ELF-1 (cell line): ENCODE measurements at regions not wholly inside any gene's neighbourhood (a gene's known extent, or its start where the extent isn't known, plus 50 kb on each side); places are given as distances from the start of the nearest gene placed in this dataset.
A peak's percentile ranks its signal among the peaks of the same experiment; 100 is the strongest.
"Not testable (repeated sequence)": the region's sequence is repeated elsewhere in the genome, so short reads cannot be mapped to it uniquely, and the experiment has no call there.

Experiments used
- DNase-seq: peaks from one replicate; pipeline ENCODE4 v3.0.0-alpha.2; 2016; ENCODE audit warnings: low read depth, low spot score

DNA sequence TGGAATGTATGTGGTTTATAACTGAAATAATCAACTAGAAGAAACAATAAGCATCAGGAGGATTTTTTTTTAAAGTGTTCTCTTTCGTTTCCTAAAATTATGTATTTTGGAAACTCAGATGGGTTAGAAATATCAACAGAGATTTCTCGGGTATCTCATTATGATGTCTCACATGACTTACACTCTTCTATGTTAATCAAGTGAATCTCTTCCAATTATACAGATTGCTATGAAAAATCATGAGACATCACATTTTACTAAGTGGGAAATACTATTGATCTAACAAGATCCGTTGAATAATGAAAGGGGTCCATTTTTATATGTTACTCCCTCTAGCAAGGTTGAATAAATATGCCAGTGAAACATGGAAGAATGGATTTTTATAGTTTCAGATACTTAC is 54.7 kb upstream of the NRIP1 start:
- DNase-seq, result no peak

DNA sequence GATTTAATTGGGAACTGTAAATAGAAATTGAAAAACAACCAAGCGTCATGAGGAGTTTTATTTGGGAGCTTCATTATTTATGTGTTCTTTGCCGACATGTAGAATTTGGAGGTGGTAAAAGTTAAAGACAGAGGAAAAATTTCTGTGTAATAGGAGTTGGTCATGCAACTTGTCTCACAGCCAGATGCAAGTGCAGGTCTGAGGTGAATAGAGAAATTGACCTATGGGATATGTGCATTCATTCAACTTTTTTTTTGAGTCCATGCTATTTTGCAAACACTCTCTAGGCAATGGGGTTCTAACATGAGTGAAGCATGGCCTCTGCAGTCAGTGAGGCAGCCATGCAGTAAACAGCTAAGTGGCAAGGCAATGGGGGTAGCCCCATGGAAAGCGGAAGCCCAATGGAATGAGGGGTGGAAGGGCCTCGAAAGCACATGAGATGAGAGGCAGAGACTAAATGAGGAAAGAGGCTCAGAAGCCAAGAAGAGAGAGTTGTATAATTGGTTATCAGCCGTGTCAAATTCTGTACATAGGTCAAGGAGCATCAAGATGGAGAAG is 56.4 kb upstream of the NRIP1 start:
- DNase-seq, result peak; percentile 6

DNA sequence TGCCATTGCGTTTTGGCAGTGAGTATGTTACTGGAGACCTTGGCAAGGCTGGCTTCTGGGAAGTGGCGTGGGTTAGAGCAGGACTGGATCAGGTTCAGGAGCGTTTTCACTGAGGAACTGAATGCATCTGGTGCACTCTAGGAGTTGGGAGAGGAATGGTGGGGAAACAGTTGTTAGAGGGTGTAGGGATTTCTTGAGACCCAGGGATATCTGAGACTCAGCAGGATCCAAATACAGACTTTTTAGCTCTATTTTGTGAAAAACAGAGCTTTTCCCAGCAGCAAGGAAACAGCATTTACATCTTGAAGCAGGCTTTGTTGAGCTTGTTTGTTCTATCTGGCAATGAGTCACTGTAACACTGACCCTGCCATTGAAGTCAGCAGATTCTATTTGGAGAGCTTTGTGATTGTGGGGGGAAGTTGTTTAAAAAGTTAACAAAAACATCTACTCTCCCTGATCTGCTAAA is 56.9 kb upstream of the NRIP1 start:
- DNase-seq, result peak; percentile 25

DNA sequence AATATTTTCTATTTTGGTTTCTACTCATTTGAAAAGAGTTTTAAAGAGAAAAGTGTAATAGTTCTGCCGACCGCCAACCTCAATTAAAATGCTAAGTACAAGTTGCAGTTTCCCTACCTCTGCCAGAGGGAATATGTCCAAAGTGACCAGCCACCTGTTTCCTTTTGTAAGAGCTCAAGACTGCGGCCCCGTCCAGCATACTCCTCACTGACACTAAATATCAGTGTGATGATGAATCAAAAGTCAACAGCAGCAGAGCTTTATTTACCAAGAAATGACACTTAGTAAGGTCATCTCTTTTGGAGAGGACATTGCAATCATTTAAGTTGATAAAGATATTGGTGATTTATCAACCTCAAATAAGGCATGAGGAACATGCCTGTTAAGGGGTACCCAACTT is 57.4 kb upstream of the NRIP1 start:
- DNase-seq, result no peak

DNA sequence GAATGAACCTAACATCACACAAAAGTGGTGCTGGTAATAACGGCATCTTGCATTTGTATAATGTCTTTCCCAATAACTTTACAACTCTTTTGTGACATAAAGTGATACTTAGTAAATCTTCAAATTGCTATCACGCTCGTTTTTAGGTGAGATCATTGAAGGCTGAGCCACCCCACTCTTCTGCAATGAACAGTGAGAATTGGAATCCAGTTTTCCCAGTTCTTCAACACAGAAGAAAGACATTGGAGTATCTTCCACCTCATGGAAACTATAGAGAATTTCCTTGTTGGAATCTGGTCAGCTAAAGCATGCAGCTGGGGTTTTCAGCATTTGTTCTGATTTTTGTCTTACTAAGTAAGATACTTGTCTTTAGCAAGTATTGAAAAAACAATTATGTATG is 59.9 kb upstream of the NRIP1 start:
- no peak for DNase-seq

DNA sequence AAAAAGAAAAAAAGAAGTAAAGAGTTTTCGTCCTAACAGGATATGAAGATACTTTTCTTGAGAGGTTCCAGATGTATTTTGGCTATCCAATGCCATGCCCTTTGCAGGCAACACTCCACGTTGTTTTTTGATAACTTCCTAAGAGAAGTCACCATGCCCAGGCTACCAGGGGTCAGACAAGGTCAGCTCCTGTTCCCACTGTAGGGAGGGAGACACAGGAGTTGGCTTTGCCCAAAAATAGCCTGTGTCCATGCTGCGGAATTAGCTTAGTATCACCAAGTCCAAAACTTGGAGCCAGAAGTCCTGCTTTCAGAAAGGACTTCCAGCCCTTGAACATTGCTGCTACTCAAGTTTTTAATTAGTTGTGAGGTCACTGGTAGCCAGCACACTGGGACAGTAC is 62.1 kb upstream of the NRIP1 start:
- no peak for DNase-seq

DNA sequence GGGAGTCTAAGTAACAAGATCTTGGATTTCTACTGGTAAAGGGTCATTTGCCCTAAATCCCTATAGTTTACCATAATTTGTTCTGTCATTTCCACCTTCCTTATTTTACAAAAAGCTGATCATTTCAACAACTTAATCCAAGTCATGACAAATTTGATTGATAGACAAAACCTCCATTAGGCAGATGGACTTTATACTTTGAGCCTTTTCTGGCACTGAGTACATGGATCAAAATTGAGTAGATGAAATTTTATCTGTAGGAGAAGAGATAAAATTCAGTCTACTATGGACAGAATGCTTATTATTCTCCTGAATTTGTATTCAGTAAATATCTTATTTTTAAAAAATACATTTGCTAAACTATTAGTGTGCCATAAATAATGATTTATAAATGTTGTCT is 62.6 kb upstream of the NRIP1 start:
- DNase-seq, result no peak

DNA sequence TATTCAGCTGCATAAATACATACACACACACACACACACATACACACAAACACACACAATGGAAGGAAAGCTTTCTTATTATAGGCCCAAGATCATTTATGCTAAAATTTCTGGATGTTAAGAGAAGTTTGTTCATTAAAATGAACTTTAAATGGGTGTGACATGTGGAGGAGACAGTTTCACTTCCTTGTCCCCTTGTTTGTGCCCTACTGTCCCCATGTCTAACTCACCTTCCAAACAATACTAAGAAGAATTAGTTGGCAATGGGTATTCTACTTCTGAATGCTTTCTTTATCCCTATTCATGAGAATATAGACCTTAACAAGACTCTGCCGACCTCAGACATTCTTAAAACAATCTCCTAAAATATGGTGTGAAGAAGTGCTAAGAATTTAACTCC is 63.5 kb upstream of the NRIP1 start:
- DNase-seq, result no peak

DNA sequence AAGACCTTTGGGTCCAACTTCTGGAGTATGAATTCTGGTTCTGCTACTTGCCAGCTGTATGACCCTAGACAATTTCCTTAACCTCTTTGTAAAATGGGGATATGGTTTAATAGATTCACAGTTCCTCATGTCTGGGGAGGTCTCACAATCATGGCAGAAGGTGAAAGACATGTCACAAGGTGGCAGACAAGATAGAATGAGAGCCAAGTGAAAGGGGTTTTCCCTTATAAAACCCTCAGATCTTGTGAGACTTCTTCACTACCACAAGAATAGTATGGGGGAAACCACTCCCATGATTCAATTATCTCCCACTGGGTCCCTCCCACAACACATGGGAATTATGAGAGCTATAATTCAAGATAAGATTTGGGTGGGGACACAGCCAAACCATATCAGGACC is 63.9 kb upstream of the NRIP1 start:
- not testable (repeated sequence) for DNase-seq

DNA sequence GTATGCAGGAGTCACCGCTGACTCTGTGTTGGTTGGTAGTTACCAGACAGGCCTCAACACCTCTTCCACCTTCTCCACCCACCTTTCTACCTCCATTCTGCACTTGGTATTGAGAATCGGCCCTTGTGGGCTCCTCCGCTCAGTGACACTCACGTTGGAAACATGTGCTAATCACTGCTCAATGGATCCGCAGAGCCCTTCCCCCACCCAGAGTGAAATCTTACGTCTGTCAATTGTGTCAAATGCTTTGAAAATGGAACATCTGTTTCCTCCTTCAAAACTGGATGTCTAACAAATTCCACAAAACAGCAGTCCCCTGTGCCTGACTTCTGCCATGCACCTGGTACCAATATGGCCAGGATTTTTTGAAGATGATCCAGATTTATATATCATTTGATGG is 65.5 kb upstream of the NRIP1 start:
- no peak for DNase-seq

DNA sequence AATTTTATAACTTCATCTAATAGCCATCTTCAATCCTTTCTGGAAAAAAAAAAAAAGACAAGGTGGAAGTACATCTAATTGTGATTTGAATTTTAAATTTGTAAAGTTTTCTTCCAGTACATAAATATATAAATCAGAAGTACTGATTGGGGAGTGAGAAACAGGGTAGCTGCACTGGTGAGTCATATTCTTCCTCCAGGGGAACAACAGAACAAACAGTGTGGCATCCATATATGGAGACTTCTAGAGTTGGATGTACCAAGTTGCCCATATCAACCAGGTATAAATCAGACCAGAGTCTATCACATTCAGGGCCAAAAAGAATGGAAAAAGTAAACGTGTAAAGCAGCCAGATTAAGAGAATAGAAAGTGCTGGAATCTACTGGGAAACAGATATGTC is 66.0 kb upstream of the NRIP1 start:
- no peak for DNase-seq

DNA sequence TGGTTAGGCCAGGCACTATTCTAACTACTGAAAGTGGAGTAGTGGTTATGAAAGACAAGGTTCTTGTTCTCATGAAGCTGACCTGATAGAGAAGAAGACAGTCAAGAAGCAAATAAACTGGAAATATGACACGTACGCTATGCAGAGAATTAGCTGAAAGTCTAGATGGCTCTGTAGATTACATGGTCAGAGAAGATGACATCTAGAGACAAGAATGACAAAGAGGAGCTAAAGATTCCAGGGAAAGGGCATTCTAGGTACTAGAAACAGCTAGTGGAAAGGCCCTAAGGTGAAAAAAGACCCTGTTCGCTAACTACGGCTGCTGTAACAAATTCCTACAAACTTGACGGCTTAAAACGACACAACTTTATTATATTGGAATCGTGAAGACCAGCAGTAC is 68.0 kb upstream of the NRIP1 start:
- no peak for DNase-seq

DNA sequence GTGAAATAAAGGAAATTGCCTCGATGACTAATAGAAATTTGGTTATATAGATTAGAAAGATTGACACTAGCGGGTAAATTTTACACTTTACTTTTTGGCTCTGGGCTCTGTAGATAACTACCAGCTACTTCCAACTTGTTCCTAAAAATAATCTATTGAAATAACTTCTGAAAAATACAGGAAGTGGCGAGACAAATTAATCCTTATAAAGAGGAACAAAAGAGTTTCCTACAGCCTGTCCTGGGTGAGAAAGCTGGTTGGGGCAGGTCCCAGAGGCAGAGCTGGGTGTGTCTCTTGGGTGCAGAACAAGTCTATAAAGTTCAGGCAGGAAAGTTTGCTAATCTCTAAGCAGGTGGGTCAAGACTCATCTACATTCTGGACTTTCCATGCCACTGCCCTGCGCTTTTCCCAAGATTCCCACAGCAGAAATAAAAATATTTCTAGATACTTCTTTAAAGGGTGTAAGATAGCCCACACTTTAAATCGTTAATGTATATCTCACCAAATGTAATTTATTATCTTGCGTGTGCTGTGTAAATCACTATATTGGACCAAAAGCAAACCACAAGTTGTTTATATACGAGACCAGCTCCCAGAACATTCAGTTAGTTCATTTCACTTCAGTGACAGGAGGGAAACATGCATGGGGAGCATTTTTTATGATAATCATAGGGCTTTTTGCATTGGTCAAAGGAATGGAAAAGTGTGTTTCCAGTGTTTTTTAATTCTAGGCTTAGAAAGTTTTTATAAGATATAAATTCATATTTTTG is 70.1 kb upstream of the NRIP1 start:
- DNase-seq, result no peak

DNA sequence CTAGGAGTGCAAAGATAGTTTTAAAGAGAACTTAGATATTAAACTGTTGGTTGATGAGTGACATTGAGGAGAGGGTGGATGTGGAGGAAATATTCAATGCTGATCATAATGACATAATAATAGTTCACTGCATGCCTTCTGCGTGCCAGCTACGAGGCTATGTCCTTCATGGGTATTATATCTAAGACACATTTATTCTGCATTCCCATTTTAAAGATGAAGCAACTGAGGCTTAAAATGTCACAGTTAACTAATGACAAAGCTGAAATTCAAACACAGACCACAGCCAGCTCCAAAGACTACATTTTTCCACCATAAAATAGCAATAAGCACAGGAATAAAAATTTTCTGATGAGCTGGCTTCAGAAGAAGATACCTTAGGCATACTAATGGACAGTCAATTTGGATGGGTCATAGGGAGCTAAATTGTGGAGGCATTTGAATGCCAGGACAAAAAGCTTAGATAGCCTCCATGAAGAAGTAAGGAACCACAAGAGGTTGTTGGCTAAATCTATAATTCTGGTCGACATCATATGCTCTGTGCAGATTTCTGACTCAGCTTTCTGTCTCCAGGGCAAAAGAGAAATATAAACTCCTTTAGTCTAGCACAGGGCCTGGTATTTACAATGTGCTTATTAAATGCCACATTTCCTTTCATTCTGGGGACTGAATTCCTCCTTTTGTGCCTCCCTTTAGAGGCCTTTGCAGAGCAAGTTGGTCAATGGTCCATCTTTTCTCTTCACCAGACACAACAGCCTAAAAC is 71.2 kb upstream of the NRIP1 start:
- DNase-seq, result no peak

DNA sequence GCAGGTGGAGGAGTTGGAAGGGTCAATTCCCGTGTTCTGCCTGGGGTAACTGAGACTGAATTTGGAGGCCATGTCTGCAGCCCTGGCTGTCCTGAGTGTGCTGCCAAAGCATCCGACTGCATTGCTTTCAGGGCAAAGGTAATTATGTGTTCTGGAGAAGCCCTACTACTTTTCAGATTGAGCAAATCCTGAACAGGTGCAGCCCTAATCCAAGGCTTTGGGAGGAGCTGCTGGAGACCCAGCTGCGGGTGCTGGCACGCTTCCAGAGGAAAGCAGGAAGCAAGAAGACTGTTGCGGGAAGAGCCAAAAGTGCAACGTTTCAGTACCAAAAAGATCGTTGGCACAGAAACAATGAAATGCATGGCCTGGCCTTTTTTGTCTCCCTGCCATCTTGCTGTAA is 73.7 kb upstream of the NRIP1 start:
- DNase-seq, result no peak

DNA sequence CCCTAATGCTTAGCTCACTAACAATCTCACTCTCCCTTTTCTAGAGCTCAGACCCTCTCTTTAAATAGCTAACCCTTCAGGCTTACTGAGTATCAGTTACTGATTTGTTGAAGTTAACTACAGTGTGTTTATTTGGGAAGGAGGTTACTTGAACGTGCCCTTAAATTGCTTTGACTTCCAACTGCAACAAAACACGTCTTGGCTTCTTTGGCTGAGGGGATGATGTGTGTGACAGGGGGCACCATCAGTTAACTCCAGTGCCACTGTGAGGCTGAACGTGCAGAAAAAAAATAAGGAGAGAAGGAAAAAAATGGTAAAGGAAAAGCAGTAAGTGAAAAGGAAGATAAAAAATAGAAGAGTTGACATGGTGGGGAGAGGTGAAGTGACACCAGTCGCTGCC is 75.1 kb upstream of the NRIP1 start:
- no peak for DNase-seq

DNA sequence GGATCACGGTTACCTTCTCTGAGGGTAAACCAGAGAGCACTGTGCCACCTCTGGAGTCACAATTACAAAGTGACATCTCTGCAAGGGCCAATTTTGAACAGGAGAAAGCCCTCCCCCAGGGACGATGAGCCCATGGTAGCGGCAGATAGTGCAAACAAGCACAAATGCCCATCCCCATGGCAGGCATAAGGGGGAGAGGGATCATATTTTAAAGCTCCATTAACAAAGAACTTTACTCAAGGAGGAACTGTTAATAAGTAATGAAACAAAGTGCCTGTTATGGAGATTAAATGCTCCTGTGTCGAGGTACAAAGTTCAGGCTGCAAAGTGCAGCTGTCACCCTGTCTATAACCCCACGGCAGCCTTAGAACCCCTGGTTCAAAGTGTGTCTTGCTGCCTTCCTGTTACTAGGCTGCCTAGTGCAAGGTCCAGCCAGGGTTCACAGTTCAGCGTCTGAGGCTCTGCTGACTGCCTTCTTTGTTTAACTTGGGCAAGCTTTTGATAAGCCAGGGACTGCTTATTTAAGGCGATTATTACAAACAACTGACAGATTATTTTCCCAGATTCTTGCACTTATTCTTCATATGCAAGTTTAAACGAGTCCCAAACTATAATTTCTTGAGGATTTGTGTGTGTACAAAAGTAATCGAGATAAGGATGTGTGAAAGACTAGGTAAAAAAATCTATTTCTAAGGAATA is 75.7 kb upstream of the NRIP1 start:
- DNase-seq, result no peak

DNA sequence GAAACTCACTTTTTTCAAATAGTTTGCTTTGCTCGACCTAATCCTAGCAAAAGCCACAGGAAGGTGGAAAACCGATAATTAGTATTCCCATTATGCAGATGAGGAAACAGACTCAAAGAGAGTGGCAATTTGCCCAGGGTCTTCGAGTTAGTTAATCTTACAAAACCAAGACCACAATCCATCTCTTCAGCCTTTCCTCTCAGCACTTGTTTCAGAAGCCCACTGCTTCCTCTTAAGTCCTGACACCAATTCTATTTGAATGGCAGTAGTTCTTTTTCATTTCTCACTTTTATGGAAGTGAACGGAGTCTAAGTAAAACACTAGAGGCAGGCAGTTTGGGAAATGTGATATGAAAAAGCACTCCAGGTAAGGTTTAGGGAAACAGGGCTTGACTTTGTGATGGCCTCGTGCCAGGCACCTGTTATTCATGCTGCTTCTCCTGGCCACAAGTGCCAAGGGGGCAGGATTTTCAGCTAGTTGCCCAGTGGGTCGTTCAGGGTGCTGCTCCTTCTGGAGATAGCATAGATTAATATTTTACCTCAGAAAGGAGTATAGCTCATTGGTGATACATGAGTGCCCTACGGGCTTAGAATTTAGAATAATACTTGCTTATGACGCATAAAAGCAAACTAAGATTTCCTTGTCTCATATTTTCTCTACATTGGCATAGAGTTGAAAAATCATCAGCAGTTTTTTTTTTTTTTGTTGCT is 76.6 kb upstream of the NRIP1 start:
- no peak for DNase-seq

DNA sequence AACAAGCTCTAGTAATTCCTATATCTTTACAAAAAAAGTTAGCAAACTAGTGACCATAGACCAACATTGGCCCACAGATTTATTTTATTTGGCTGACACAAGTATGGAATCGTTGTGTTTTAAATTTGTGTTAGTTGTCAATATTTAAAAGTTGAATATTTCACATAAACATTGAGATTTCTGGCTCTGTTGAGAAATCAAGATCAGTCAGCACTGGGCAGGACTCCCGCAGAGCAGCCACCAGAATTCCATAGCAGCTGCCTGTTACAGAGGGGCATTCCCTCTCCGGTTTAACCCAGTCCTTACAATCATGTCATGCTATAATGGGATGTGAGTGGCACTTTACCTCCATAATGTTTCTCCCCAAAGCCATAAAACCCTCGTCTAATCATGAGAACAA is 79.2 kb upstream of the NRIP1 start:
- no peak for DNase-seq

DNA sequence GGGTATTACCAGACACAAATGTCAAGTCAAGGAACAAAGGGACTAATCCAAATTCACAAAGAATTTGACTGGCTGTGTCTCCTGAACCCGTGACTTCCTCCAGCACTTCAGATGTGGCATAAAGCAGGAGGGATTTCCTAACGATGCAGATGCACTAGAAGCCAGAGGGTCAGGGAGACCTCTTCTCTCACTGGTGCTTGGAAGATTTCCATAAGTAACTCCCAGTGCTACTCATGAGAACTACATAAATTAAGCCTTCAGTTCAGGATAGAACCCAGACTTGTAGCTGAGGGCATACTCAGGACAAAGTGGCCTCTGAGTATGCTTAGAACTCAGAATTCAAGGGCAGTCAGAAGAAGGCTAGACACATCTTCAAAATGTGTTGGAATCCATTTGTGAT is 83.6 kb upstream of the NRIP1 start:
- no peak for DNase-seq

DNA sequence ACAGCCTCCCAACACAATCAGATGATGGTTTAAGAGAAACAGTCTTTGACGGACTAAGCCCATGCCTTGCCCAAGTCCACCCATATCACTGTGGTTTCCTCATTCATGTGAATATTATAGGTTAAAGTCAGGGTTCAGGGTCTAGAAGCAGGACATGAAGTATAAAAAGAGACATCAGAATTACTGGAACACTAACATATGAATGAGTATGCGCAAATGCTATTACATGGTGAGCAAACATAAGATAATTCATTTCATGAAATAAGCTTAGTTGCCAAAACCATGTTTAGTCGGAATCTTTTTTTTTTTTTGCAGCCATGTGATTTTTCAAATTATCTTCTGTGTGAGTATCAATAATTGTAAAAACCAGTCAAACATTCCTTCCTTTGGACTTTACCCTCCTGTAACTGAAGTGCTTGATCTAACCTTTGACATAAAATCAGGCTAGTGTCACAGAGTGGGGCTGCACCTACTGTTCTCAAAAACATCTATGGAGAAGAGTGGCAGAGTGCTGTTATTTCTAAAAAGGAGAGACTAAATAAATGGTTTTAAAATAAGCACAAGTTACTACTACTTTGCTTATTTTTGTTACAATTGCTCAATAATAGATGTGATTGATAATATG is 84.9 kb upstream of the NRIP1 start:
- DNase-seq, result no peak
